HEK293 (cell line): ENCODE measurements at regions not wholly inside any gene's neighbourhood (a gene's known extent, or its start where the extent isn't known, plus 50 kb on each side); places are given as distances from the start of the nearest gene placed in this dataset.
A peak's percentile ranks its signal among the peaks of the same experiment; 100 is the strongest.

Experiments used
- CTCF ChIA-PET: fragments of 350-600 bp; formaldehyde crosslinking; extraction: SDS; loops from one replicate; lab custom pipeline; 2021; ENCODE audit warnings: antibody characterized with exemption; lab: Yijun Ruan, JAX
- POLR2A ChIA-PET: fragments of 300-600 bp; formaldehyde crosslinking; extraction: SDS; loops from one replicate; lab custom pipeline; 2020; ENCODE audit warnings: antibody characterized with exemption, inconsistent platforms; lab: Yijun Ruan, JAX
- H3K27ac ChIP-seq: fragments of 200-500 bp; sonication (Bioruptor generic); 2 replicates; pipeline ENCODE4 v1.5.1; 2014; ENCODE audit warnings: low read depth, low read length, control low read depth, inconsistent platforms; ENCODE audit errors: extremely low read depth
- H3K36me3 ChIP-seq, 2 experiments: fragments of 200-500 bp in 1 of 2; sonication (Bioruptor generic) in 1 of 2; 1 replicate in 1 of 2; 2 replicates in 1 of 2; pipeline ENCODE4 v1.5.1; 2014 to 2017; ENCODE audit warnings: inconsistent platforms in 2 of 2, low read length in 2 of 2; ENCODE audit not compliant: control insufficient read depth in 2 of 2, insufficient read depth in 1 of 2
- H3K4me1 ChIP-seq: fragments of 200-500 bp; sonication (Bioruptor generic); 2 replicates; pipeline ENCODE4 v1.5.1; 2014; ENCODE audit warnings: mild to moderate bottlenecking, low read length, inconsistent platforms; ENCODE audit not compliant: control insufficient read depth, insufficient read depth
- H3K4me3 ChIP-seq: 2 replicates; pipeline ENCODE4 v1.5.1; 2011; ENCODE audit warnings: low read depth, mild to moderate bottlenecking, control low read depth, low read length, moderate library complexity
- H3K9me3 ChIP-seq: fragments of 200-500 bp; sonication (Bioruptor generic); 2 replicates; pipeline ENCODE4 v1.5.1; 2014; ENCODE audit warnings: low read depth, low read length, inconsistent platforms; ENCODE audit not compliant: control insufficient read depth, insufficient read depth
- GLI4 ChIP-seq: fragments of 450-650 bp; formaldehyde crosslinking; IDR thresholded peaks from 2 replicates; pipeline ENCODE4 v1.5.1; 2016; ENCODE audit warnings: missing biosample characterization, missing genetic modification characterization
- GLIS1 ChIP-seq: fragments of 450-650 bp; formaldehyde crosslinking; IDR thresholded peaks from 2 replicates; pipeline ENCODE4 v1.5.1; 2016; ENCODE audit warnings: missing biosample characterization, missing genetic modification characterization
- INSM2 ChIP-seq: fragments of 450-650 bp; formaldehyde crosslinking; IDR thresholded peaks from 2 replicates; pipeline ENCODE4 v1.5.1; 2016; ENCODE audit warnings: missing biosample characterization, missing genetic modification characterization
- KLF1 ChIP-seq: fragments of 450-650 bp; formaldehyde crosslinking; IDR thresholded peaks from 2 replicates; pipeline ENCODE4 v1.5.1; 2016; ENCODE audit warnings: missing biosample characterization, missing genetic modification characterization
- OSR2 ChIP-seq: fragments of 450-650 bp; formaldehyde crosslinking; IDR thresholded peaks from 2 replicates; pipeline ENCODE4 v1.5.1; 2016; ENCODE audit warnings: missing biosample characterization, missing genetic modification characterization
- OVOL3 ChIP-seq: fragments of 450-650 bp; formaldehyde crosslinking; IDR thresholded peaks from 2 replicates; pipeline ENCODE4 v1.5.1; 2016; ENCODE audit warnings: missing biosample characterization, missing genetic modification characterization
- PRDM1 ChIP-seq: fragments of 450-650 bp; formaldehyde crosslinking; IDR thresholded peaks from 2 replicates; pipeline ENCODE4; 2016; ENCODE audit warnings: missing biosample characterization, missing genetic modification characterization
- REST ChIP-seq: fragments of 450-650 bp; formaldehyde crosslinking; IDR thresholded peaks from 2 replicates; pipeline ENCODE4 v1.5.1; 2016; ENCODE audit warnings: missing biosample characterization, missing genetic modification characterization
- SP7 ChIP-seq: fragments of 450-650 bp; formaldehyde crosslinking; IDR thresholded peaks from 2 replicates; pipeline ENCODE4 v1.5.1; 2016; ENCODE audit warnings: missing biosample characterization, missing genetic modification characterization
- ZFP3 ChIP-seq: fragments of 450-650 bp; formaldehyde crosslinking; IDR thresholded peaks from 2 replicates; pipeline ENCODE4 v1.5.1; 2016; ENCODE audit warnings: low read depth, missing biosample characterization, missing genetic modification characterization
- ZIC2 ChIP-seq: fragments of 450-650 bp; formaldehyde crosslinking; IDR thresholded peaks from 2 replicates; pipeline ENCODE4 v1.5.1; 2016; ENCODE audit warnings: missing biosample characterization, missing genetic modification characterization
- ZNF133 ChIP-seq: fragments of 450-650 bp; formaldehyde crosslinking; IDR thresholded peaks from 2 replicates; pipeline ENCODE4 v1.5.1; 2016; ENCODE audit warnings: missing biosample characterization, missing genetic modification characterization
- ZNF157 ChIP-seq: fragments of 450-650 bp; formaldehyde crosslinking; IDR thresholded peaks from 2 replicates; pipeline ENCODE4 v1.5.1; 2016; ENCODE audit warnings: missing biosample characterization, missing genetic modification characterization
- ZNF175 ChIP-seq: fragments of 450-650 bp; formaldehyde crosslinking; IDR thresholded peaks from 2 replicates; pipeline ENCODE4 v1.5.1; 2016; ENCODE audit warnings: missing biosample characterization, missing genetic modification characterization
- ZNF266 ChIP-seq: fragments of 450-650 bp; formaldehyde crosslinking; IDR thresholded peaks from 2 replicates; pipeline ENCODE4 v1.5.1; 2016; ENCODE audit warnings: missing biosample characterization, missing genetic modification characterization, low read depth
- ZNF354C ChIP-seq: fragments of 450-650 bp; formaldehyde crosslinking; IDR thresholded peaks from 2 replicates; pipeline ENCODE4 v1.5.1; 2016; ENCODE audit warnings: missing biosample characterization, missing genetic modification characterization, low read depth, borderline replicate concordance
- ZNF394 ChIP-seq: fragments of 450-650 bp; formaldehyde crosslinking; IDR thresholded peaks from 2 replicates; pipeline ENCODE4 v1.5.1; 2016; ENCODE audit warnings: missing biosample characterization, missing genetic modification characterization, mild to moderate bottlenecking, moderate library complexity, borderline replicate concordance
- ZNF488 ChIP-seq: fragments of 450-650 bp; formaldehyde crosslinking; IDR thresholded peaks from 2 replicates; pipeline ENCODE4 v1.5.1; 2016; ENCODE audit warnings: missing biosample characterization, missing genetic modification characterization
- ZNF548 ChIP-seq: fragments of 450-650 bp; formaldehyde crosslinking; IDR thresholded peaks from 2 replicates; pipeline ENCODE4 v1.5.1; 2016; ENCODE audit warnings: missing biosample characterization, missing genetic modification characterization
- ZNF558 ChIP-seq: fragments of 450-650 bp; formaldehyde crosslinking; IDR thresholded peaks from 2 replicates; pipeline ENCODE4 v1.5.1; 2016; ENCODE audit warnings: missing biosample characterization, missing genetic modification characterization
- ZNF560 ChIP-seq: fragments of 450-650 bp; formaldehyde crosslinking; IDR thresholded peaks from 2 replicates; pipeline ENCODE4 v1.5.1; 2017; ENCODE audit warnings: missing biosample characterization, missing genetic modification characterization, borderline replicate concordance
- ZNF660 ChIP-seq: fragments of 450-650 bp; IDR thresholded peaks from 2 replicates; pipeline ENCODE4 v1.5.1; 2018; ENCODE audit warnings: missing biosample characterization, mild to moderate bottlenecking, missing genetic modification characterization
- ZNF692 ChIP-seq: fragments of 450-650 bp; formaldehyde crosslinking; IDR thresholded peaks from 2 replicates; pipeline ENCODE4 v1.5.1; 2016; ENCODE audit warnings: missing biosample characterization, missing genetic modification characterization
- ZSCAN23 ChIP-seq: fragments of 450-650 bp; formaldehyde crosslinking; IDR thresholded peaks from 2 replicates; pipeline ENCODE4 v1.5.1; 2016; ENCODE audit warnings: missing biosample characterization, missing genetic modification characterization
- ZXDB ChIP-seq: fragments of 450-650 bp; formaldehyde crosslinking; IDR thresholded peaks from 2 replicates; pipeline ENCODE4 v1.5.1; 2016; ENCODE audit warnings: missing biosample characterization, missing genetic modification characterization

GRCh38 chr6:145143379-145143778 lies 591.9 kb downstream of the EPM2A start:
- H3K4me1 ChIP-seq: peaks cover 1% of the 10 kb centered on the region; the same call in 1 of the 2 replicates
- POLR2A ChIA-PET: no interaction called here
- no peak overlapping the region for H3K4me3 ChIP-seq
- CTCF ChIA-PET: no interaction called here
- H3K27ac ChIP-seq: no peak overlapping the region
- H3K9me3 ChIP-seq: no peaks in the 10 kb centered on the region
- no peaks in the 10 kb centered on the region for H3K36me3 ChIP-seq
- TF ChIP-seq ZNF157 (tag by site-specific recombination) (no peak), ZNF266 (tag by site-specific recombination) (no peak), GLIS1 (tag by site-specific recombination) (no peak), KLF1 (no peak), REST (tag by site-specific recombination) (no peak), ZNF548 (tag by site-specific recombination) (no peak), GLI4 (tag by site-specific recombination) (no peak), OSR2 (tag by site-specific recombination) (no peak), ZNF394 (no peak)

GRCh38 chr6:145147559-145147958 lies 587.8 kb downstream of the EPM2A start:
- H3K4me3 ChIP-seq: no peak overlapping the region
- no peak overlapping the region for H3K27ac ChIP-seq
- H3K4me1 ChIP-seq: peaks cover 8% of the 10 kb centered on the region
- ChIA-PET CTCF (interaction anchor here (0.6 to 0.9 kb wide), 2 partner anchors 10 to 308 kb away, joined by 3 to 4 read pairs; no protein-coding TSS in a partner anchor), POLR2A (no interaction called here)
- TF ChIP-seq ZNF660 (tag by site-specific recombination): no peak
- TF ChIP-seq ZNF692: no peak
- TF ChIP-seq ZNF488 (tag by site-specific recombination): no peak
- 0 out of 2 replicates have a peak, but pooled peaks have one; percentile 20 for TF ChIP-seq ZIC2 (tag by site-specific recombination)
- TF ChIP-seq PRDM1 (tag by site-specific recombination): peak; percentile 20; the same call in 1 of the 2 replicates
- TF ChIP-seq GLIS1 (tag by site-specific recombination): peak; percentile 80
- H3K9me3 ChIP-seq: no peaks in the 10 kb centered on the region
- no peaks in the 10 kb centered on the region for H3K36me3 ChIP-seq

- no peak overlapping the region for H3K27ac ChIP-seq
- no peak overlapping the region for H3K4me3 ChIP-seq
- ChIA-PET CTCF (interaction anchor here (0.6 to 0.9 kb wide), 3 partner anchors 9 to 308 kb away, joined by 3 to 4 read pairs (median 3); no protein-coding TSS in a partner anchor), POLR2A (no interaction called here)
- no peaks in the 10 kb centered on the region for H3K36me3 ChIP-seq
- H3K4me1 ChIP-seq: peaks cover 8% of the 10 kb centered on the region
- no peaks in the 10 kb centered on the region for H3K9me3 ChIP-seq
- no peak for TF ChIP-seq ZNF354C (tag by site-specific recombination)
- 0 out of 2 replicates have a peak, but pooled peaks have one; percentile 20 for TF ChIP-seq ZNF660 (tag by site-specific recombination)
- TF ChIP-seq OVOL3: no peak
- no peak for TF ChIP-seq ZNF560 (tag by site-specific recombination)
- TF ChIP-seq ZNF175 (tag by site-specific recombination): no peak
- no peak for TF ChIP-seq ZSCAN23 (tag by site-specific recombination)
- TF ChIP-seq ZXDB: no peak
- no peak for TF ChIP-seq ZNF394
- TF ChIP-seq ZNF558 (tag by site-specific recombination): no peak
- no peak for TF ChIP-seq INSM2
- no peak for TF ChIP-seq SP7 (tag by site-specific recombination)
- TF ChIP-seq ZNF133 (tag by site-specific recombination): no peak
- TF ChIP-seq ZFP3 (tag by site-specific recombination): no peak
Measured at GRCh38 chr6:145147981-145148749, 587.2 kb downstream of the EPM2A start.
